Body of pancreas (tissue), 4 donors: ENCODE measurements at regions not wholly inside any gene's neighbourhood (a gene's known extent, or its start where the extent isn't known, plus 50 kb on each side); places are given as distances from the start of the nearest gene placed in this dataset.

ENCODE experiments used
- ATAC-seq: fragments of 150-250 bp; one replicate; pipeline ENCODE4 v1.9.1; 2016
- DNase-seq, 4 donors: peaks; one replicate each; pipeline ENCODE4 v3.0.0-alpha.2; 2019
- H3K27ac ChIP-seq, 4 donors: fragments of 200-600 bp; sonication (generic); 1 replicate in 3 of 4; 2 replicates in 1 of 4; pipeline versions ENCODE4 v1.5.1 to v1.6.1; 2016 to 2019; ENCODE audit warnings: mild to moderate bottlenecking in 1 of 4, mixed read lengths in 1 of 4, moderate library complexity in 1 of 4
- H3K27me3 ChIP-seq, 2 donors: fragments of 200-600 bp; sonication (generic); one replicate each; pipeline ENCODE4 v1.6.0; 2016; ENCODE audit warnings: mild to moderate bottlenecking in 1 of 2
- H3K36me3 ChIP-seq, 2 donors: fragments of 200-600 bp; sonication (generic); replicated peaks in 1 of 2; 2 replicates each; pipeline ENCODE4 v1.5.1; 2016; ENCODE audit warnings: low read depth in 2 of 2; ENCODE audit not compliant: insufficient read depth in 1 of 2
- H3K4me1 ChIP-seq: fragments of 200-600 bp; sonication (generic); one replicate; pipeline ENCODE4 v1.6.0; 2016
- H3K4me3 ChIP-seq, 2 donors: fragments of 200-600 bp; sonication (generic); 1 replicate in 1 of 2; 2 replicates in 1 of 2; pipeline ENCODE4 v1.5.1; 2016 to 2019
- H3K9me3 ChIP-seq, 3 donors: fragments of 200-600 bp; sonication (generic); 1 replicate in 2 of 3; 2 replicates in 1 of 3; pipeline ENCODE4 v1.5.1; 2016
- POLR2A ChIP-seq, 3 donors: fragments of 450-650 bp; IDR thresholded peaks; one replicate each; pipeline ENCODE4 v1.6.1; 2016; ENCODE audit warnings: antibody characterized with exemption in 3 of 3, mild to moderate bottlenecking in 2 of 3
- WGBS, 2 donors: methylation state at CpG; one replicate each; pipeline ENCODE4 v1.1.5; 2017; 5-methylcytosine and 5-hydroxymethylcytosine counted together
- intact Hi-C: fragments of 100-400 bp; cut with DNase I; formaldehyde crosslinking; loops from one replicate; pipeline ENCODE4 v1.15.1; 2023
- TF ChIP-seq, protein P1 (sequence below), 7 experiments: fragments of 450-650 bp in 4 of 7; fragments of 200-600 bp in 3 of 7; sonication (generic) in 3 of 7; IDR thresholded peaks; one replicate each; pipeline ENCODE4 v1.5.1; 2016 to 2019; ENCODE audit warnings: antibody characterized with exemption in 7 of 7

- TF ChIP-seq POLR2A (IDR thresholded peaks at IDR 0.05): no peak
- TF ChIP-seq, protein P1, sequence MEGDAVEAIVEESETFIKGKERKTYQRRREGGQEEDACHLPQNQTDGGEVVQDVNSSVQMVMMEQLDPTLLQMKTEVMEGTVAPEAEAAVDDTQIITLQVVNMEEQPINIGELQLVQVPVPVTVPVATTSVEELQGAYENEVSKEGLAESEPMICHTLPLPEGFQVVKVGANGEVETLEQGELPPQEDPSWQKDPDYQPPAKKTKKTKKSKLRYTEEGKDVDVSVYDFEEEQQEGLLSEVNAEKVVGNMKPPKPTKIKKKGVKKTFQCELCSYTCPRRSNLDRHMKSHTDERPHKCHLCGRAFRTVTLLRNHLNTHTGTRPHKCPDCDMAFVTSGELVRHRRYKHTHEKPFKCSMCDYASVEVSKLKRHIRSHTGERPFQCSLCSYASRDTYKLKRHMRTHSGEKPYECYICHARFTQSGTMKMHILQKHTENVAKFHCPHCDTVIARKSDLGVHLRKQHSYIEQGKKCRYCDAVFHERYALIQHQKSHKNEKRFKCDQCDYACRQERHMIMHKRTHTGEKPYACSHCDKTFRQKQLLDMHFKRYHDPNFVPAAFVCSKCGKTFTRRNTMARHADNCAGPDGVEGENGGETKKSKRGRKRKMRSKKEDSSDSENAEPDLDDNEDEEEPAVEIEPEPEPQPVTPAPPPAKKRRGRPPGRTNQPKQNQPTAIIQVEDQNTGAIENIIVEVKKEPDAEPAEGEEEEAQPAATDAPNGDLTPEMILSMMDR (IDR thresholded peaks at IDR 0.05): no peak
- intact Hi-C loops: no loop called here
- Histone ChIP-seq H3K9me3 (no peaks in the 10 kb centered on the region), H3K36me3 (no peaks in the 10 kb centered on the region), H3K4me3 (no peak overlapping the region), H3K27me3 (no peaks in the 10 kb centered on the region), H3K4me1 (no peaks in the 10 kb centered on the region), H3K27ac (no peak overlapping the region)
- ATAC-seq: no peak
- DNase-seq: no peak
Observed at GRCh38 chrX:122475306-122475705, 708.8 kb upstream of the GRIA3 start.

GRCh38 chrX:122500556-122500955, 683.5 kb upstream of the GRIA3 start:
- Histone ChIP-seq H3K36me3 (no peaks in the 10 kb centered on the region), H3K27me3 (no peaks in the 10 kb centered on the region), H3K27ac (no peak overlapping the region), H3K4me1 (no peaks in the 10 kb centered on the region), H3K9me3 (no peaks in the 10 kb centered on the region), H3K4me3 (no peak overlapping the region)
- no peak for TF ChIP-seq POLR2A (IDR thresholded peaks at IDR 0.05)
- TF ChIP-seq, protein P1 (IDR thresholded peaks at IDR 0.05): no peak
- intact Hi-C loops: no loop called here
- ATAC-seq (no peak), DNase-seq (no peak)
- WGBS, 2 donors: 37 to 51% methylated on average over 2 of the region's 2 CpGs

- DNase-seq: no peak
- H3K27me3 ChIP-seq: no peaks in the 10 kb centered on the region
- no peaks in the 10 kb centered on the region for H3K9me3 ChIP-seq
- TF ChIP-seq, protein P1 (IDR thresholded peaks at IDR 0.05): no peak
- TF ChIP-seq POLR2A (IDR thresholded peaks at IDR 0.05): no peak
- intact Hi-C loops: no loop called here
- no peak overlapping the region for H3K27ac ChIP-seq
- no peak overlapping the region for H3K4me3 ChIP-seq
- no peaks in the 10 kb centered on the region for H3K4me1 ChIP-seq
- no peaks in the 10 kb centered on the region for H3K36me3 ChIP-seq
- no peak for ATAC-seq
- WGBS, 2 donors: 43 to 57% methylated on average over 1 to 3 of the region's 3 CpGs
Observed at GRCh38 chrX:122501652-122502051, 682.4 kb upstream of the GRIA3 start.

DNA sequence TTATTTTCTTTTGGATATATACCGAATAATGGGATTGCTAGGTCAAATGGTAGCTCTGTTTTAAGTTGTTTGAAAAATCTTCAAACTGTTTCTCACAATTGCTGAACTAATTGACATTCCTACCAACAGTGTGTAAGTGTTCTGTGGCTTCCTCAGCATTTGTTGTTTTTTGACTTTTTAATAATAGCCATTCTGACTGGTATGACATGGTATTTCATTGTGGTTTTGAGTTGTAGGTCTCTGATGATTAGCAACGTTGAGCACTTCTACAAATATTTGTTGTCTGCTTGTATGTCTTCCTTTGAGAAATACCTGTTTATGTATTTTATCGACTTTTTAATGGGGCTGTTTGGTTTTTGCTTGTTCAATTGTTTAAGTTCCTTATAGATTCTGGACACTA, 680.1 kb upstream of the GRIA3 start:
- no peak overlapping the region for H3K27ac ChIP-seq
- no peak overlapping the region for H3K4me3 ChIP-seq
- WGBS, 2 donors: 37 to 48% methylated on average over 3 of the region's 3 CpGs
- no peaks in the 10 kb centered on the region for H3K27me3 ChIP-seq
- H3K4me1 ChIP-seq: no peaks in the 10 kb centered on the region
- H3K9me3 ChIP-seq: no peaks in the 10 kb centered on the region
- no peaks in the 10 kb centered on the region for H3K36me3 ChIP-seq
- ATAC-seq: no peak
- TF ChIP-seq, protein P1 (IDR thresholded peaks at IDR 0.05): no peak
- no peak for TF ChIP-seq POLR2A (IDR thresholded peaks at IDR 0.05)
- no peak for DNase-seq
- intact Hi-C loops: no loop called here

DNA sequence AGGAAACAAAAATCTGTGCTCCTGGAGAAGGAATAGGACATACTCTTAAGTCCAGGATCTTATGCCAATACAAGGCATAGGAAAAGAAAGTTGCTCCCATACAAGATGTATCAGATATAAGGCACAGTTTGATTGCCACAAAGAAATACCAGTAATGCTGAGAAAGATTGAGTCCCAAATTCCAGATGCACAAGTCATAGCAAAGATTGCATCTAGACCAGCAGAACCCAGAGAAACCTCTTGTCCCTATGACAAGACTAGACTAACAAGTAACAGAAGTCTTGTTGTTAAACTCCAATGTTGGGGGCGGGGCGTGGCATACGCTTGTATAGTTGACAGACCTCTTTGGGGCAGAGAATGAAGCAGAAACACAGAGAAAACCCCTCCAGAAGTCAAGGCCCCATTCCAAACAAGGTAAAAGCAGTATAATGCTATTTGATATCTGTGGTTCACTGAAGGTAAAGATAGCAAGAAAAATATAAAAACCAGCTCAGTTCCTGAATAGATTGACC, 671.5 kb upstream of the GRIA3 start:
- Histone ChIP-seq H3K4me3 (no peak overlapping the region), H3K27me3 (no peaks in the 10 kb centered on the region), H3K4me1 (no peaks in the 10 kb centered on the region), H3K27ac (no peak overlapping the region), H3K9me3 (no peaks in the 10 kb centered on the region), H3K36me3 (no peaks in the 10 kb centered on the region)
- no peak for TF ChIP-seq POLR2A (IDR thresholded peaks at IDR 0.05)
- TF ChIP-seq, protein P1 (IDR thresholded peaks at IDR 0.05): no peak
- intact Hi-C loops: no loop called here
- ATAC-seq (no peak), DNase-seq (no peak)
- 72 to 80% methylated on average over 3 of the region's 3 CpGs for WGBS, 2 donors
